HepG2 (cell line): ENCODE measurements at regions not wholly inside any gene's neighbourhood (a gene's known extent, or its start where the extent isn't known, plus 50 kb on each side); places are given as distances from the start of the nearest gene placed in this dataset.

Source experiments
- ATAC-seq: fragments of 200-7000 bp; cut with Tn5 transposase; 3 replicates; pipeline ENCODE4 v1.9.1; 2020; ENCODE audit warnings: mild to moderate bottlenecking, moderate library complexity
- BruUV-seq: library from RNA; stranded (reverse); fragments of 400-500 nt; replicated peaks from 2 replicates; lab custom pipeline; 2021; lab: Mats Ljungman, UMichigan
- CTCF ChIA-PET: fragments of 300-600 bp; formaldehyde crosslinking; extraction: SDS; loops from one replicate; lab custom pipeline; 2021; ENCODE audit warnings: low total read pairs, inconsistent platforms, low intra/inter-chr PET ratio; lab: Yijun Ruan, JAX
- POLR2A ChIA-PET: fragments of 350-600 bp; sonication (Branson Sonifier 250); formaldehyde crosslinking; loops from one replicate; lab custom pipeline; 2020; ENCODE audit warnings: antibody characterized with exemption, inconsistent platforms; lab: Yijun Ruan, JAX
- DNase-seq: peaks from one replicate; pipeline ENCODE4 v3.0.0-alpha.2; 2015; ENCODE audit warnings: low spot score
- FAIRE-seq: peaks from 3 replicates; lab custom pipeline; 2011; peaks lifted over from hg19 to GRCh38; lab: Jason Lieb, UNC
- H2AFZ ChIP-seq: one replicate; pipeline ENCODE4 v1.6.1; 2011; ENCODE audit warnings: low read length, inconsistent platforms
- H3K27ac ChIP-seq: fragments of 300-600 bp; 3 replicates; pipeline ENCODE4 v1.8.0; 2011; ENCODE audit warnings: mixed run types, mild to moderate bottlenecking, mixed read lengths, low read length, inconsistent platforms; ENCODE audit not compliant: insufficient read depth; ENCODE audit errors: extremely low read length
- H3K27me3 ChIP-seq, 2 experiments: fragments of 200-600 bp in 1 of 2; 2 replicates in 1 of 2; 3 replicates in 1 of 2; pipeline versions ENCODE4 v1.6.0 to v1.8.0; 2011; ENCODE audit warnings: low read length in 2 of 2, mild to moderate bottlenecking in 2 of 2, moderate library complexity in 2 of 2, inconsistent platforms in 1 of 2; ENCODE audit not compliant: insufficient read depth in 2 of 2, control insufficient read depth in 1 of 2
- H3K36me3 ChIP-seq, 2 experiments: fragments of 200-600 bp in 1 of 2; replicated peaks in 1 of 2; 2 replicates in 1 of 2; 3 replicates in 1 of 2; pipeline versions ENCODE4 v1.5.1 to v1.8.0; 2011; ENCODE audit warnings: low read length in 2 of 2, inconsistent platforms in 1 of 2; ENCODE audit not compliant: insufficient read depth in 2 of 2, control insufficient read depth in 1 of 2
- H3K4me1 ChIP-seq: 2 replicates; pipeline ENCODE4 v1.5.1; 2012; ENCODE audit warnings: low read length, inconsistent platforms; ENCODE audit not compliant: insufficient read depth
- H3K4me2 ChIP-seq: 2 replicates; pipeline ENCODE4 v1.6.0; 2011; ENCODE audit warnings: low read depth, low read length, inconsistent platforms
- H3K4me3 ChIP-seq, 3 experiments: fragments of 200-600 bp in 1 of 3; sonication (generic), shearing (Covaris generic) in 1 of 3; replicated peaks in 1 of 3; 2 replicates each; pipeline ENCODE4 v1.5.1; 2011 to 2016; ENCODE audit warnings: low read length in 3 of 3, inconsistent platforms in 2 of 3, low read depth in 2 of 3, mild to moderate bottlenecking in 2 of 3, control low read depth in 1 of 3, mixed read lengths in 1 of 3; ENCODE audit not compliant: insufficient read depth in 1 of 3
- H3K79me2 ChIP-seq: one replicate; pipeline ENCODE4 v1.6.1; 2011; ENCODE audit warnings: low read length, inconsistent platforms; ENCODE audit not compliant: insufficient read depth
- H3K9ac ChIP-seq: 2 replicates; pipeline ENCODE4 v1.6.0; 2011; ENCODE audit warnings: mild to moderate bottlenecking, low read depth, low read length, inconsistent platforms; ENCODE audit not compliant: insufficient read depth
- H3K9me3 ChIP-seq: 2 replicates; pipeline ENCODE4 v1.5.1; 2012; ENCODE audit warnings: mild to moderate bottlenecking, low read length
- H4K20me1 ChIP-seq: 2 replicates; pipeline ENCODE4 v1.6.0; 2011; ENCODE audit warnings: inconsistent platforms, mild to moderate bottlenecking, low read length, moderate library complexity; ENCODE audit not compliant: insufficient read depth
- HNRNPLL ChIP-seq: fragments of 200-400 bp; formaldehyde crosslinking; IDR thresholded peaks from 2 replicates; pipeline ENCODE4 v1.6.1; 2017; ENCODE audit warnings: mild to moderate bottlenecking, low read depth, low read length; ENCODE audit not compliant: poor library complexity, severe bottlenecking
- MAF1 ChIP-seq: sonication (generic); formaldehyde crosslinking; IDR thresholded peaks from 2 replicates; pipeline ENCODE4 v1.5.0; 2020; ENCODE audit warnings: missing genetic modification reagents, borderline replicate concordance
- NONO ChIP-seq, 2 experiments: fragments of 450-650 bp in 1 of 2; sonication (generic) in 1 of 2; formaldehyde crosslinking in 1 of 2; IDR thresholded peaks in 1 of 2; conservative IDR thresholded peaks in 1 of 2; 2 replicates each; pipeline versions ENCODE4 v1.6.1 to v1.8.0; 2017 to 2022; ENCODE audit warnings: mild to moderate bottlenecking in 1 of 2, missing genetic modification reagents in 1 of 2, moderate library complexity in 1 of 2
- POLR2AphosphoS5 ChIP-seq: IDR thresholded peaks from 2 replicates; pipeline ENCODE4 v1.6.1; 2012; ENCODE audit warnings: low read depth, low read length
- SOX13 ChIP-seq, 3 experiments: fragments of 450-650 bp in 1 of 3; sonication (generic) in 1 of 3; formaldehyde crosslinking in 1 of 3; IDR thresholded peaks in 2 of 3; conservative IDR thresholded peaks in 1 of 3; 2 replicates each; pipeline versions ENCODE4 v1.5.0 to v1.6.1; 2016 to 2020; ENCODE audit warnings: antibody characterized with exemption in 1 of 3, mild to moderate bottlenecking in 1 of 3, missing compliant biosample characterization in 1 of 3, missing genetic modification reagents in 1 of 3, moderate library complexity in 1 of 3
- TCF7 ChIP-seq: sonication (generic); IDR thresholded peaks from 2 replicates; pipeline ENCODE4 v1.6.1; 2016; ENCODE audit warnings: antibody characterized with exemption, low read depth
- ZNF138 ChIP-seq: sonication (generic); formaldehyde crosslinking; IDR thresholded peaks from 2 replicates; pipeline ENCODE4 v1.5.0; 2020; ENCODE audit warnings: mild to moderate bottlenecking, low read depth, missing genetic modification reagents
- ZNF326 ChIP-seq: sonication (generic); formaldehyde crosslinking; IDR thresholded peaks from 2 replicates; pipeline ENCODE4 v1.4.0; 2020; ENCODE audit warnings: missing genetic modification reagents, borderline replicate concordance
- ZNF451 ChIP-seq: sonication (generic); formaldehyde crosslinking; IDR thresholded peaks from 2 replicates; pipeline ENCODE4 v1.5.0; 2020; ENCODE audit warnings: mild to moderate bottlenecking, missing genetic modification reagents
- ZNF549 ChIP-seq: sonication (generic); formaldehyde crosslinking; IDR thresholded peaks from 2 replicates; pipeline ENCODE4 v1.5.0; 2020; ENCODE audit warnings: missing genetic modification reagents
- whole genome bisulfite sequencing: methylation state at CpG from one replicate; pipeline ENCODE4 v1.1.6; 2017; ENCODE audit warnings: low lambda C conversion rate; 5-methylcytosine and 5-hydroxymethylcytosine counted together
- in situ Hi-C: cut with HindIII; loops from 2 replicates; pipeline ENCODE4 v1.10.0; 2017; ENCODE audit warnings: low pct_unique_long_range_greater_than_20kb; ENCODE audit not compliant: extremely low pct_ligation_motif_present
- intact Hi-C: fragments of 100-400 bp; cut with micrococcal nuclease; formaldehyde crosslinking; loops from one replicate; pipeline ENCODE4 v1.10.0; 2022; ENCODE audit not compliant: unreplicated experiment
- TF ChIP-seq, protein P1 (sequence below): sonication (generic); formaldehyde crosslinking; IDR thresholded peaks from 2 replicates; pipeline ENCODE4 v1.4.0; 2020; ENCODE audit warnings: mild to moderate bottlenecking, missing genetic modification reagents, borderline replicate concordance

DNA sequence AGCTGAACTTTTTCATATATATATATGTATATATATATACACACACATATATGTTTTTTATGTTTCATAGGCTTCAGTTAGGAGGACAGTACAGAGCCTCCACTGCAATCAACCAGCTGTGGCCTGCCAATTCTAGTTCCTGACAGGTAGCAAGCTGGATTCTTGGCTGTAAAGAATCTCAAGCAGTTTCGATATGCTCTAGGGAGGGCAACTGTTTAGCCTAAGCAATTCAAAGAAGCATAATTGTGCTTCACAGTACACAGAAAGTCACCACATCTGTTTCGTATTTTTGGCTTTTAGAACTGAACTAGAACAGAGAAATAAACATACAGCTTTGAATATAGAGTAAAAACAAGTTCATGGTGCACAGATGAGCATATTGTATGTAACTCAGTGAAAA lies 152.4 kb upstream of the ARRDC3 start:
- no peaks in the 10 kb centered on the region; a peak in 1 of 5 replicates for H3K27me3 ChIP-seq
- FAIRE-seq (no peak), ATAC-seq (no peak), DNase-seq (no peak)
- no peak overlapping the region for H3K4me2 ChIP-seq
- no peaks in the 10 kb centered on the region for H3K4me1 ChIP-seq
- ChIA-PET POLR2A (no interaction called here), CTCF (no interaction called here)
- in situ Hi-C loops (no loop called here), intact Hi-C loops (no loop called here)
- no peak overlapping the region for H3K27ac ChIP-seq
- BruUV-seq: no TSS peak
- H3K9ac ChIP-seq: no peak overlapping the region
- no peak overlapping the region for H2AFZ ChIP-seq
- H3K9me3 ChIP-seq: no peaks in the 10 kb centered on the region
- H3K4me3 ChIP-seq: no peak overlapping the region
- no peaks in the 10 kb centered on the region for H3K36me3 ChIP-seq
- H4K20me1 ChIP-seq: no peaks in the 10 kb centered on the region
- TF ChIP-seq, protein P1, sequence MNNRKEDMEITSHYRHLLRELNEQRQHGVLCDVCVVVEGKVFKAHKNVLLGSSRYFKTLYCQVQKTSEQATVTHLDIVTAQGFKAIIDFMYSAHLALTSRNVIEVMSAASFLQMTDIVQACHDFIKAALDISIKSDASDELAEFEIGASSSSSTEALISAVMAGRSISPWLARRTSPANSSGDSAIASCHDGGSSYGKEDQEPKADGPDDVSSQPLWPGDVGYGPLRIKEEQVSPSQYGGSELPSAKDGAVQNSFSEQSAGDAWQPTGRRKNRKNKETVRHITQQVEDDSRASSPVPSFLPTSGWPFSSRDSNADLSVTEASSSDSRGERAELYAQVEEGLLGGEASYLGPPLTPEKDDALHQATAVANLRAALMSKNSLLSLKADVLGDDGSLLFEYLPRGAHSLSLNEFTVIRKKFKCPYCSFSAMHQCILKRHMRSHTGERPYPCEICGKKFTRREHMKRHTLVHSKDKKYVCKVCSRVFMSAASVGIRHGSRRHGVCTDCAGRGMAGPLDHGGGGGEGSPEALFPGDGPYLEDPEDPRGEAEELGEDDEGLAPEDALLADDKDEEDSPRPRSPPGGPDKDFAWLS (CRISPR knock-in tag): no peak
- no peak for TF ChIP-seq SOX13 (IDR thresholded peaks at IDR 0.05)
- TF ChIP-seq SOX13 (CRISPR knock-in tag; conservative IDR thresholded peaks at IDR 0.05 in 1 of 2, IDR thresholded peaks at IDR 0.05 in 1 of 2): no peak
- no peak for TF ChIP-seq NONO (IDR thresholded peaks at IDR 0.05)
- no peak for TF ChIP-seq NONO (CRISPR knock-in tag; conservative IDR thresholded peaks at IDR 0.05)
- no peak for TF ChIP-seq POLR2AphosphoS5
- no peak for TF ChIP-seq TCF7
- TF ChIP-seq ZNF549 (CRISPR knock-in tag): no peak
- no peaks in the 10 kb centered on the region for H3K79me2 ChIP-seq
- WGBS: 5% methylated on average over 2 of the region's 2 CpGs

DNA sequence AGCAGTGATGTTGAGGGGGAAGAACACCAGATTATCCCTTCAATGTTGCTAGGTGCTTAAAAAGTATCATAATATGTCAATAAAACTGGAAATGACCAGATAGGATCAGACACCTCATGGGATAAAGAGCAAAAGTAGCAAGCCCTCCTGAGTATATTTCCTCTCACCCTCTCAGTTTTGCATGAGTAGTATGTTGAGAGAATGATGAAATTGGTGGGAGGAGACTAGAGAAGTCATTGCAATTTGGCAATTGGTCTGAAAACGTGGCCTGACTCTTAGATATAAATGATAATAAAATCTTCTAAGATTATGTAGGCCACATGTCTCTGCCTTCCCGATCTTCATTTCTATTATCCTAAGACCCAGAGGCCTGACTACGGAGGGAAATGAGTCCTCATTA lies 151.2 kb upstream of the ARRDC3 start:
- Histone ChIP-seq H3K9me3 (no peaks in the 10 kb centered on the region), H3K4me1 (no peaks in the 10 kb centered on the region), H4K20me1 (no peaks in the 10 kb centered on the region), H2AFZ (no peak overlapping the region), H3K27me3 (no peaks in the 10 kb centered on the region; a peak in 1 of 5 replicates), H3K4me2 (no peak overlapping the region), H3K27ac (no peak overlapping the region), H3K36me3 (no peaks in the 10 kb centered on the region), H3K79me2 (no peaks in the 10 kb centered on the region), H3K9ac (no peak overlapping the region), H3K4me3 (no peak overlapping the region)
- 2% methylated on average over 3 of the region's 3 CpGs for WGBS
- ChIA-PET CTCF (no interaction called here), POLR2A (no interaction called here)
- no peak for FAIRE-seq
- intact Hi-C loops (no loop called here), in situ Hi-C loops (no loop called here)
- no TSS peak for BruUV-seq
- DNase-seq: no peak
- no peak for ATAC-seq
- TF ChIP-seq ZNF138 (no peak), MAF1 (CRISPR knock-in tag) (no peak), ZNF326 (no peak), HNRNPLL (no peak), ZNF451 (CRISPR knock-in tag) (no peak)
